ENCODE measurements at regions not wholly inside any gene's neighbourhood (a gene's known extent, or its start where the extent isn't known, plus 50 kb on each side); places are given as distances from the start of the nearest gene placed in this dataset.

GRCh38 chr4:28548594-28548993 lies 1688.0 kb downstream of the STIM2 start:
- H3K4me3 ChIP-seq (replicated peaks; ENCODE audit: insufficient read depth, low read length), result no peak overlapping the region
- H3K27me3 ChIP-seq (ENCODE audit: insufficient read depth, poor library complexity, severe bottlenecking), result no peaks in the 10 kb centered on the region
- H3K27ac ChIP-seq (replicated peaks), result no peak overlapping the region
- TF ChIP-seq POLR2AphosphoS5 (IDR thresholded peaks at IDR 0.05; ENCODE audit: low read depth), result no peak
- TF ChIP-seq, protein P1, sequence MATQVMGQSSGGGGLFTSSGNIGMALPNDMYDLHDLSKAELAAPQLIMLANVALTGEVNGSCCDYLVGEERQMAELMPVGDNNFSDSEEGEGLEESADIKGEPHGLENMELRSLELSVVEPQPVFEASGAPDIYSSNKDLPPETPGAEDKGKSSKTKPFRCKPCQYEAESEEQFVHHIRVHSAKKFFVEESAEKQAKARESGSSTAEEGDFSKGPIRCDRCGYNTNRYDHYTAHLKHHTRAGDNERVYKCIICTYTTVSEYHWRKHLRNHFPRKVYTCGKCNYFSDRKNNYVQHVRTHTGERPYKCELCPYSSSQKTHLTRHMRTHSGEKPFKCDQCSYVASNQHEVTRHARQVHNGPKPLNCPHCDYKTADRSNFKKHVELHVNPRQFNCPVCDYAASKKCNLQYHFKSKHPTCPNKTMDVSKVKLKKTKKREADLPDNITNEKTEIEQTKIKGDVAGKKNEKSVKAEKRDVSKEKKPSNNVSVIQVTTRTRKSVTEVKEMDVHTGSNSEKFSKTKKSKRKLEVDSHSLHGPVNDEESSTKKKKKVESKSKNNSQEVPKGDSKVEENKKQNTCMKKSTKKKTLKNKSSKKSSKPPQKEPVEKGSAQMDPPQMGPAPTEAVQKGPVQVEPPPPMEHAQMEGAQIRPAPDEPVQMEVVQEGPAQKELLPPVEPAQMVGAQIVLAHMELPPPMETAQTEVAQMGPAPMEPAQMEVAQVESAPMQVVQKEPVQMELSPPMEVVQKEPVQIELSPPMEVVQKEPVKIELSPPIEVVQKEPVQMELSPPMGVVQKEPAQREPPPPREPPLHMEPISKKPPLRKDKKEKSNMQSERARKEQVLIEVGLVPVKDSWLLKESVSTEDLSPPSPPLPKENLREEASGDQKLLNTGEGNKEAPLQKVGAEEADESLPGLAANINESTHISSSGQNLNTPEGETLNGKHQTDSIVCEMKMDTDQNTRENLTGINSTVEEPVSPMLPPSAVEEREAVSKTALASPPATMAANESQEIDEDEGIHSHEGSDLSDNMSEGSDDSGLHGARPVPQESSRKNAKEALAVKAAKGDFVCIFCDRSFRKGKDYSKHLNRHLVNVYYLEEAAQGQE (IDR thresholded peaks at IDR 0.05; ENCODE audit: insufficient replicate concordance, low read depth), result no peak
- TF ChIP-seq GABPA (IDR thresholded peaks at IDR 0.05; ENCODE audit: low read depth), result no peak
- TF ChIP-seq SPI1 (IDR thresholded peaks at IDR 0.05; ENCODE audit: borderline replicate concordance, low read depth), result no peak
- TF ChIP-seq, protein P2, sequence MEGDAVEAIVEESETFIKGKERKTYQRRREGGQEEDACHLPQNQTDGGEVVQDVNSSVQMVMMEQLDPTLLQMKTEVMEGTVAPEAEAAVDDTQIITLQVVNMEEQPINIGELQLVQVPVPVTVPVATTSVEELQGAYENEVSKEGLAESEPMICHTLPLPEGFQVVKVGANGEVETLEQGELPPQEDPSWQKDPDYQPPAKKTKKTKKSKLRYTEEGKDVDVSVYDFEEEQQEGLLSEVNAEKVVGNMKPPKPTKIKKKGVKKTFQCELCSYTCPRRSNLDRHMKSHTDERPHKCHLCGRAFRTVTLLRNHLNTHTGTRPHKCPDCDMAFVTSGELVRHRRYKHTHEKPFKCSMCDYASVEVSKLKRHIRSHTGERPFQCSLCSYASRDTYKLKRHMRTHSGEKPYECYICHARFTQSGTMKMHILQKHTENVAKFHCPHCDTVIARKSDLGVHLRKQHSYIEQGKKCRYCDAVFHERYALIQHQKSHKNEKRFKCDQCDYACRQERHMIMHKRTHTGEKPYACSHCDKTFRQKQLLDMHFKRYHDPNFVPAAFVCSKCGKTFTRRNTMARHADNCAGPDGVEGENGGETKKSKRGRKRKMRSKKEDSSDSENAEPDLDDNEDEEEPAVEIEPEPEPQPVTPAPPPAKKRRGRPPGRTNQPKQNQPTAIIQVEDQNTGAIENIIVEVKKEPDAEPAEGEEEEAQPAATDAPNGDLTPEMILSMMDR (IDR thresholded peaks at IDR 0.05; ENCODE audit: insufficient read depth, low read length), result no peak
- DNase-seq (ENCODE audit: low read depth in 1 of 2, low spot score in 1 of 2), result no peak

DNA sequence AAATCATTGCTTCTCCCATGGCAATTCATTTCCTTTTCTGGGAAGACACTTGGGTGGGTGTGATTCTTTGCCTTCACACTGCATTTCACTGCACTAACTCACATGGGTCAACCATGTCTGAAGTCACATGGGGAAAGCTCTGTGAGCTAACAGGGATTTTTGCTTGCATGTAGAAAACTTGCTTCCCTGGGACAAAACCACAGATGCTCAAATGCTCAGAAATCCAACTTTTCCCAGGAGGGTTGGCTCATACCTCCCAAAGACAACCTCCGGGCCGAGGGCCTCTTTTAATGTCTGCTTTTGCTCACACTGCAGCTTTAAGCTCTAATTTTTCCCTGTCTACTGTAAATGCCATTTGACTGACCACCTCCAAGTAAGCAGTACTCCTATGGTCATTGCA lies 1695.2 kb downstream of the STIM2 start:
- no peak for DNase-seq (ENCODE audit: low read depth in 1 of 2, low spot score in 1 of 2)
- TF ChIP-seq POLR2AphosphoS5 (IDR thresholded peaks at IDR 0.05; ENCODE audit: low read depth) (no peak), SPI1 (IDR thresholded peaks at IDR 0.05; ENCODE audit: borderline replicate concordance, low read depth) (no peak), GABPA (IDR thresholded peaks at IDR 0.05; ENCODE audit: low read depth) (no peak)
- TF ChIP-seq, protein P2 (IDR thresholded peaks at IDR 0.05; ENCODE audit: insufficient read depth, low read length), result no peak
- TF ChIP-seq, protein P1 (IDR thresholded peaks at IDR 0.05; ENCODE audit: insufficient replicate concordance, low read depth), result no peak
- Histone ChIP-seq H3K27ac (replicated peaks) (no peak overlapping the region), H3K4me3 (replicated peaks; ENCODE audit: insufficient read depth, low read length) (no peak overlapping the region), H3K27me3 (ENCODE audit: insufficient read depth, poor library complexity, severe bottlenecking) (no peaks in the 10 kb centered on the region)

DNA sequence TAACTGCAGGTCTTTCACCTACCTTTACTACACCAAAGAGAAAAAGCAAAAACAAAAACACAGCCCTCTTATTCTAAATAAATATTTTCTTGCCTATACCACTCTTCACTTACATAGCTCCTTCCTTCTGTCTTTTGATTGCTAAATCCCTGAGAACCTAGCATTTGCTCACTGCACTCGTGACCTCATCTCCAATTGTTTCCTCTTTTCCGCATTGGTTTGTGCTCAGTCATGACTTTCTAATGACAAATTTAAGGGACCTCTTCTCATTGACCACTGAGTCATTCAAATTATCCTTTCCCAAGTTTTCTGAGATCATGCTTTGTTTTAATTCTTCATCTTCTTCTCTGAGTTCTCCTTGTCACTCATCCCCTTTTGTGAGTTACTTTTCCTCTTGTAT lies 1697.1 kb downstream of the STIM2 start:
- H3K4me3 ChIP-seq (replicated peaks; ENCODE audit: insufficient read depth, low read length), result no peak overlapping the region
- no peak for TF ChIP-seq POLR2AphosphoS5 (IDR thresholded peaks at IDR 0.05; ENCODE audit: low read depth)
- no peak for TF ChIP-seq SPI1 (IDR thresholded peaks at IDR 0.05; ENCODE audit: borderline replicate concordance, low read depth)
- TF ChIP-seq, protein P1 (IDR thresholded peaks at IDR 0.05; ENCODE audit: insufficient replicate concordance, low read depth), result no peak
- TF ChIP-seq GABPA (IDR thresholded peaks at IDR 0.05; ENCODE audit: low read depth), result no peak
- TF ChIP-seq, protein P2 (IDR thresholded peaks at IDR 0.05; ENCODE audit: insufficient read depth, low read length), result no peak
- no peaks in the 10 kb centered on the region for H3K27me3 ChIP-seq (ENCODE audit: insufficient read depth, poor library complexity, severe bottlenecking)
- peak in 1 of 2 experiments; percentile 11 for DNase-seq (ENCODE audit: low read depth in 1 of 2, low spot score in 1 of 2)
- H3K27ac ChIP-seq (replicated peaks), result no peak overlapping the region

Measured in HL-60 (cell line).